ENCODE measurements at regions not wholly inside any gene's neighbourhood (a gene's known extent, or its start where the extent isn't known, plus 50 kb on each side); places are given as distances from the start of the nearest gene placed in this dataset.

- H3K4me3 ChIP-seq: no peak overlapping the region
- intact Hi-C loops (cut with DNase I): no loop called here
- no peak overlapping the region for H3K27ac ChIP-seq
- no peaks in the 10 kb centered on the region for H3K36me3 ChIP-seq
- H3K9me3 ChIP-seq: no peaks in the 10 kb centered on the region
- no peaks in the 10 kb centered on the region for H3K27me3 ChIP-seq
- TF ChIP-seq POLR2A (IDR thresholded peaks at IDR 0.05) (no peak), CTCF (IDR thresholded peaks at IDR 0.05) (no peak), POLR2AphosphoS5 (IDR thresholded peaks at IDR 0.05; ENCODE audit: insufficient read depth in 1 of 2, low read depth in 1 of 2) (no peak)
- no peak for DNase-seq (ENCODE audit: extremely low spot score in 2 of 2)
- no peaks in the 10 kb centered on the region for H3K4me1 ChIP-seq
Observed at GRCh38 chr7:17709127-17709526, 231.2 kb downstream of the SNX13 start.

GRCh38 chr7:17709599-17709998 lies 230.7 kb downstream of the SNX13 start:
- Histone ChIP-seq H3K27ac (no peak overlapping the region), H3K4me3 (no peak overlapping the region), H3K4me1 (no peaks in the 10 kb centered on the region), H3K36me3 (no peaks in the 10 kb centered on the region), H3K9me3 (no peaks in the 10 kb centered on the region), H3K27me3 (no peaks in the 10 kb centered on the region)
- TF ChIP-seq POLR2AphosphoS5 (IDR thresholded peaks at IDR 0.05; ENCODE audit: insufficient read depth in 1 of 2, low read depth in 1 of 2): no peak
- no peak for TF ChIP-seq POLR2A (IDR thresholded peaks at IDR 0.05)
- TF ChIP-seq CTCF (IDR thresholded peaks at IDR 0.05): no peak
- no peak for DNase-seq (ENCODE audit: extremely low spot score in 2 of 2)
- intact Hi-C loops (cut with DNase I): no loop called here

GRCh38 chr7:17710312-17710711 lies 230.0 kb downstream of the SNX13 start:
- H3K4me1 ChIP-seq: no peaks in the 10 kb centered on the region
- TF ChIP-seq POLR2AphosphoS5 (IDR thresholded peaks at IDR 0.05; ENCODE audit: insufficient read depth in 1 of 2, low read depth in 1 of 2) (no peak), POLR2A (IDR thresholded peaks at IDR 0.05) (no peak), CTCF (IDR thresholded peaks at IDR 0.05) (no peak)
- H3K27ac ChIP-seq: no peak overlapping the region
- no peak overlapping the region for H3K4me3 ChIP-seq
- H3K36me3 ChIP-seq: no peaks in the 10 kb centered on the region
- no peaks in the 10 kb centered on the region for H3K9me3 ChIP-seq
- no peak for DNase-seq (ENCODE audit: extremely low spot score in 2 of 2)
- intact Hi-C loops (cut with DNase I): loop anchor here (10.0 kb wide), 1 partner anchor 1234 kb away; no protein-coding TSS in a partner anchor
- no peaks in the 10 kb centered on the region for H3K27me3 ChIP-seq

- DNase-seq (ENCODE audit: extremely low spot score in 2 of 2): no peak
Observed at GRCh38 chr7:17713584-17713983, 226.7 kb downstream of the SNX13 start.

More at GRCh38 chr7:17713584-17713983, 226.7 kb downstream of the SNX13 start:
- Histone ChIP-seq H3K27me3 (no peaks in the 10 kb centered on the region), H3K4me1 (no peaks in the 10 kb centered on the region), H3K36me3 (no peaks in the 10 kb centered on the region), H3K4me3 (no peak overlapping the region), H3K27ac (no peak overlapping the region), H3K9me3 (no peaks in the 10 kb centered on the region)
- intact Hi-C loops (cut with DNase I): loop anchor here (10.0 kb wide), 1 partner anchor 1231 kb away; no protein-coding TSS in a partner anchor
- TF ChIP-seq POLR2A (IDR thresholded peaks at IDR 0.05) (no peak), POLR2AphosphoS5 (IDR thresholded peaks at IDR 0.05; ENCODE audit: insufficient read depth in 1 of 2, low read depth in 1 of 2) (no peak), CTCF (IDR thresholded peaks at IDR 0.05) (no peak)

Data from vagina (tissue), 2 donors.